ENCODE measurements at regions not wholly inside any gene's neighbourhood (a gene's known extent, or its start where the extent isn't known, plus 50 kb on each side); places are given as distances from the start of the nearest gene placed in this dataset.
"Not testable (repeated sequence)": the region's sequence is repeated elsewhere in the genome, so short reads cannot be mapped to it uniquely, and the experiment has no call there.

DNA sequence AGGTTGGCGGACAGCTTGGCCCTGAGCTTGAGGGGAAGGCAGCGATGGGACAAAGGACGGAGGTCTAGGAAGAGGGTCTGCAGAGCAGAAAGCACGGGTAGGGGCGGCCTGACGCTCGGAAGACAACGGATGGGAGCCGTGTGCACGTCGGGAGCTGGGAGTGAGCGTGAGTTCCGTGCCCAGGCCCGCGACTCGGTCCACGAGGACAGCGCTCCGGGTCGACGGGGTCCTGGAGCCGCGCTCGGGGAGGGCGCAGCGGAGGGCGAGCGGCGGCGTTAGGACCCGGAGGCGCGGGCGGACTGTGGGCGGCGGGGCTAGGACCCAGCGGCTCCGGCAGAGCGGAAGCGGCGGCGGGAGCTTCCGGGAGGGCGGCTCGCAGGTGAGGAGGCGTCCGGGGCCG lies 149.3 kb downstream of the OR4F15 start:
- TF ChIP-seq, protein P1, sequence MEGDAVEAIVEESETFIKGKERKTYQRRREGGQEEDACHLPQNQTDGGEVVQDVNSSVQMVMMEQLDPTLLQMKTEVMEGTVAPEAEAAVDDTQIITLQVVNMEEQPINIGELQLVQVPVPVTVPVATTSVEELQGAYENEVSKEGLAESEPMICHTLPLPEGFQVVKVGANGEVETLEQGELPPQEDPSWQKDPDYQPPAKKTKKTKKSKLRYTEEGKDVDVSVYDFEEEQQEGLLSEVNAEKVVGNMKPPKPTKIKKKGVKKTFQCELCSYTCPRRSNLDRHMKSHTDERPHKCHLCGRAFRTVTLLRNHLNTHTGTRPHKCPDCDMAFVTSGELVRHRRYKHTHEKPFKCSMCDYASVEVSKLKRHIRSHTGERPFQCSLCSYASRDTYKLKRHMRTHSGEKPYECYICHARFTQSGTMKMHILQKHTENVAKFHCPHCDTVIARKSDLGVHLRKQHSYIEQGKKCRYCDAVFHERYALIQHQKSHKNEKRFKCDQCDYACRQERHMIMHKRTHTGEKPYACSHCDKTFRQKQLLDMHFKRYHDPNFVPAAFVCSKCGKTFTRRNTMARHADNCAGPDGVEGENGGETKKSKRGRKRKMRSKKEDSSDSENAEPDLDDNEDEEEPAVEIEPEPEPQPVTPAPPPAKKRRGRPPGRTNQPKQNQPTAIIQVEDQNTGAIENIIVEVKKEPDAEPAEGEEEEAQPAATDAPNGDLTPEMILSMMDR (IDR thresholded peaks at IDR 0.05) = not testable (repeated sequence)
- not testable (repeated sequence) for TF ChIP-seq POLR2A (IDR thresholded peaks at IDR 0.05)

All from thyroid gland (tissue), 4 donors.